GM12872 (cell line): ENCODE measurements at regions not wholly inside any gene's neighbourhood (a gene's known extent, or its start where the extent isn't known, plus 50 kb on each side); places are given as distances from the start of the nearest gene placed in this dataset.

Source experiments
- TF ChIP-seq, protein P1 (sequence below): IDR thresholded peaks from 3 replicates; pipeline ENCODE4 v1.5.1; 2011; ENCODE audit warnings: low read depth, mild to moderate bottlenecking, low read length, moderate library complexity; ENCODE audit not compliant: insufficient read depth

DNA sequence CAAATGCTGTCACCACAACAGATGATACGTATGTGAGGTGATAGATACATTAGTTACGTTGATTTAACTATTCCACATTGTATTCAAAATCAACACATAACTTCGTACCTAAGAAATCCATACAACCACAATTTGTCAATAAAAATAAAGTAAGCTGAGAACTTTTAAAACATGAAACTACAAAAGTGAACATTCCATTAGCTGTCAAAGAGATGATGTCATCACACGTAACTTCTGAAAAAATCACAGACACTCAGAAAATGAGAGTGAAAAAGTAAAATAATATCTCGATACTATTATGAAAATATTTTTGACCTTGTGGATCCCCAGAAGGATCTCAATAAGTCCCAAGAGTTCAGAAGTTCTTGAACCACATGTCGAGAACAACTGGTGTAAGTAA lies 161.6 kb upstream of the GALNT13 start:
- TF ChIP-seq, protein P1, sequence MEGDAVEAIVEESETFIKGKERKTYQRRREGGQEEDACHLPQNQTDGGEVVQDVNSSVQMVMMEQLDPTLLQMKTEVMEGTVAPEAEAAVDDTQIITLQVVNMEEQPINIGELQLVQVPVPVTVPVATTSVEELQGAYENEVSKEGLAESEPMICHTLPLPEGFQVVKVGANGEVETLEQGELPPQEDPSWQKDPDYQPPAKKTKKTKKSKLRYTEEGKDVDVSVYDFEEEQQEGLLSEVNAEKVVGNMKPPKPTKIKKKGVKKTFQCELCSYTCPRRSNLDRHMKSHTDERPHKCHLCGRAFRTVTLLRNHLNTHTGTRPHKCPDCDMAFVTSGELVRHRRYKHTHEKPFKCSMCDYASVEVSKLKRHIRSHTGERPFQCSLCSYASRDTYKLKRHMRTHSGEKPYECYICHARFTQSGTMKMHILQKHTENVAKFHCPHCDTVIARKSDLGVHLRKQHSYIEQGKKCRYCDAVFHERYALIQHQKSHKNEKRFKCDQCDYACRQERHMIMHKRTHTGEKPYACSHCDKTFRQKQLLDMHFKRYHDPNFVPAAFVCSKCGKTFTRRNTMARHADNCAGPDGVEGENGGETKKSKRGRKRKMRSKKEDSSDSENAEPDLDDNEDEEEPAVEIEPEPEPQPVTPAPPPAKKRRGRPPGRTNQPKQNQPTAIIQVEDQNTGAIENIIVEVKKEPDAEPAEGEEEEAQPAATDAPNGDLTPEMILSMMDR: no peak

DNA sequence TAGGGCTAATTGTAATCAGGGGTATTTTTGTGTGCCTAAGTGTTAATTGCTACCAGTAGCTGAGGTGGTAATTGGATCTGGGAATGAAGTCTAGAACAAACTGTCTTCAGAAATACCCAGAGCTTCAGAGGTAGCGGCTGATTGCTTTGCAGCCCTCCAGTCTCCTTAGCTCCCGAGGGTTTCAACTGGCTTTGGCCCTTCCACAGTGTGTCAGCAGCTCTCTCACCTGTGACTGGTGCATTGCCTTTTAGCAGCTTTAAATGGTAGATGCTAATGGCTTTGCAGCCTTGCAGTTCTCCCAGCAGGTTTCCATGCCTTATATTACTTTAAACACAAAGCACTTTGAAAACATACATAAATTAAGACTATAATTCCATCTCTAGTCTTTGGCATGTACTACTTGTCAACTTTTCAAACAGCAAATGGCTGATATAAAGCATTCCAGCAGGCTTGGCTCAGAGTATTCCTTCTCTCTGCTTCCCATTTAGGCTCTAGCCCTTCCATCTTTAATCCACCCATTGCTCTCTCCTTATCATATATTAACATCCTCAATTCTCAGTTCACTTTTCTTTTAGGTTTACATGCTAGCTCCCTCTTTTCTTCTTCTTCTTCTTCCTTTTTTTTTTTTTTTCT lies 156.4 kb upstream of the GALNT13 start:
- TF ChIP-seq, protein P1: no peak

DNA sequence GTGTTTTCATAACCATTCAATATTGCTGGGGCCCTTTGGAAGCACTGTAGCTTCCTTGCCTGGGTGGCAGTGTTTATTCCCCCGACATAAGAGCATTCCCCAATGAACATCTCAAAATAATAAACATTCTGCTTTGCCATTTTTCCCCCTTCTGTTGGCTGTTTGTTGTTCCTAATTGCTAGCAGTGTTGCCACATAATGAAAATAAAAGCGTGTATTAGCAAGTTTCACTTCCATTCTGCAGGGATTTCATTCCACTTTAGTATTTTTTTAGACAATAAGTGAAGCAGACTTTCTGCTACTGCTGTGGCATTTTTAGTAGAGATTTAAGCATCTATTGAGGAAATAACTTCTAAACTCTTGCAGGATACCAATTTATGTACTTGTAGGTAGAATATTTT lies 154.7 kb upstream of the GALNT13 start:
- TF ChIP-seq, protein P1: no peak

DNA sequence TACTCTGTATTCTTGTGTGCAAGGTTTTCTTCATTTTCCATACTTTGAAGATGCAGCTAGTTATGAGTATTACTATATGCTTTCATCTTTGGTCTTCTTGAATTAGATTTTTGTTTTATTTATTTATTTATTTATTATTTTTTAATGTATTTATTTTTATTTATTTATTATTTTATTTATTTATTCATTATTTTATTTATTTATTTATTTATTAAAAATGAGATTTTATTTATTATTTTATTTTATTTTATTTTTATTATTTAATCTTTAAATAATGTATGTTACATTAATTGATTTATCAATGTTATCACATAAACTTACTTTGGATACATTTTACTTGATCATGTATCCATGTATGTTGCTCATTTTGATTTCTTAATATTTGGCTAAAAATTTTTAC lies 132.3 kb upstream of the GALNT13 start:
- TF ChIP-seq, protein P1: no peak

DNA sequence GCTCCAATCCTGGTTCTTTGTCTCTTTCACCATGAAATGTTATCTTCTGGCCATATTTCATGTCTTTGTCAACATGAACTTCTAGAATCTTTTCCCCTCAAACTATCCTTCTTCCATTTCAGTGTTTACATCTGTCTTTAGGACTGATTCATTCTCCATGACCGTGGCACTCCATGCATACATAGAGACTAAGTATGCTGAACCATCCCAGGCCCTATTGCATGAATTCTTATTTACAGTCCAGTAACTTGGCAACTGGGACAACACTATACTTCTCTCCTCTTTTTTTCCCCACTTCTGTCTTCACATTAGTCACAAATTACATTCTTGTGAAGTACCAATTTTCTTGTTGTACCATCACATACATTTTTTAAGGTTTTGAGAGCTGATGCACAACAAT lies 109.8 kb upstream of the GALNT13 start:
- TF ChIP-seq, protein P1: no peak

DNA sequence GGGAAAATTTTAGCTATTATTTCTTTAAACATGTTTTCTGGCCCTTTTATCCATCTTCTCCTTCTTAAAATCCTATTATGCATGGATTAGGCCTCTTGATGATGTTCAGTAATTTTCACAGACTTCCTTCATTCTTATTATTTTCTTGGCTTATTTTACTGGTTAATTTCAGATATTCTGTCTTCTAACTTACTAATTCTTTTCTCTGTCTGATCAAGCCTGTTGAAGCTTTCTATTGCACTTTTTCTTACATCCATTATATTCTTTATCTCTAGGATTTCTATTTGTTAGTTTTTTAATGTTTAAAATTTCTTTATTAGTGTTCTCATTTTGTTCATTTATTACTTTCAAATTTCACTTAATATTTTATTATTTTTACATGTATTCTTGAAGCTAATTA lies 105.3 kb upstream of the GALNT13 start:
- TF ChIP-seq, protein P1: no peak

DNA sequence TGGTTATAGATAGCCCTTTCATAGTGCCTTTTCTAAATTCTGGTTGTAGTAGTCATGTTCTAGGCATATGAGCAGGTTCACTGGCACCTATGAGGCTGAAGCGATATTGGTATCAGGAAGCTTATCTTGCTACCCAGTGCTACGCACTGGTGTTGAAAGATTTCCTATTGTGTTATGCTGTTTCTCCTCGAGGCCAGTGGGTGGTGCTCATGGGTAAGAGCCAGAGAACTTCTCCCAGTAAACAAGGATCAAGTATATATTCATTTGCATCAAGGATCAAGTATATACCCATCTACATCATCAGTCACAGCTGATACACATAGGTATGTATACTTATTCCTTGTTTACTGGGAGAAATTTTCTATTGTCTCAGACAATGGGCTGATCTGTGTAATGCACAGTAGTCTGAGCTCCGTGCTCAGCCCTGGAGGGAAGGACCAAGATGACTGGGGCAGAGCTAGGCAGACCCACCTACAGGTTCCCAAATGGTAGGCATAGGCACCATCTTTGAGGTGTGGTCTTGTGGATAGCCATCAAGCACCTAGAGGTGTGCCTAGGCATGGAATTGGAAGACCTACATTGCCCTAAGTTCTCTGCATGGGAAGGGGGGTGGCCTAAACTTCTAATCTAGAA lies 101.2 kb upstream of the GALNT13 start:
- TF ChIP-seq, protein P1: 0 out of 3 replicates have a peak, but pooled peaks have one; percentile 9
